ENCODE measurements at regions not wholly inside any gene's neighbourhood (a gene's known extent, or its start where the extent isn't known, plus 50 kb on each side); places are given as distances from the start of the nearest gene placed in this dataset.

DNA sequence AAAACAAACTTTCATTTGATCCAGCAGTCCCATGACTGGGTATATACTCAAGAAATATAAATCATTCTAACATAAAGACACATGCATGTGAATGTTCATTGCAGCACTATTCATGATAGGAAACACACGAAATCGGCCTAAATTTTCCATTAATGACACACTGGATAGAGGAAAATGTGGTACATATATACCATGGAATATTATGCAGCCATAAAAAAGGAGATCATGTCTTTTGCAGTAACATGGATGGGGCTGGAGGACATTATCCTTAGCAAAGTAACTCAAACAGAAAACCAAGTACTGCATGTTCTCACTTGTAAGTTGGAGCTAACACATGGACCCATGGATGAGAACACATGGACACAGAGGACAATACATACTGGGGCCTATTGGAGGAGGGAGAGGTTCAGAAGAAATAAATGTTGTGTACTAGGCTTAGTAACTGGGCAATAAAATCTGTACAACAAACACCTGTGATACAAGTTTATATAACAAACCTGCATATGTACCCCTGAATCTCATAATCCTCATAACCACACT, 283.6 kb downstream of the LMO7 start:
- no peak for DNase-seq (ENCODE audit: low read depth in 3 of 3, low spot score in 2 of 3)

DNA sequence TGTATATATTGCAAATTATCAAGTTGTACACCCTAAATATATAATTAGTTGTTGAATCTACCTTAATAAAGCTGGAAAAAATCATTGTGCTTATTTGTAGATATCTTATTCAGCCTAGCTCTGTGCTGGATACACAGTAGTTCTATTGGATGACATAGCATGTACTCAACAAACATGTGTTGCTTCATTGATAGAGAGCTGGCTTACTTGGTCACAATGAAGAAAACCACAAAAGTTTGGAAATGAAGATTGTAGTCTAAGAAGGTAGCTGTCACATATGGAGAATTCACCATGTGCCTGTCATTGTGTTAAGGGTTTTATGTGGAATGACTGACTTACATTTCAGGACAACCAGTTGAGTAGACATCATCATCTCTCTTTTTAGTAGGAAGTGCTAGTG, 278.9 kb downstream of the LMO7 start:
- DNase-seq (ENCODE audit: low read depth in 3 of 3, low spot score in 2 of 3): no peak

- DNase-seq (ENCODE audit: low read depth in 3 of 3, low spot score in 2 of 3): no peak
Observed at GRCh38 chr13:75913925-75914324, 277.8 kb downstream of the LMO7 start.

GRCh38 chr13:75910591-75910990, 274.5 kb downstream of the LMO7 start:
- no peak for DNase-seq (ENCODE audit: low read depth in 3 of 3, low spot score in 2 of 3)
